Stimulated activated CD4-positive, alpha-beta T cell treated with anti-CD3 and anti-CD28 coated beads, Interleukin-1b, Interleukin-23, amount 100 ng/mL, for 48 hours (primary cell): ENCODE measurements at regions not wholly inside any gene's neighbourhood (a gene's known extent, or its start where the extent isn't known, plus 50 kb on each side); places are given as distances from the start of the nearest gene placed in this dataset.
A peak's percentile ranks its signal among the peaks of the same experiment; 100 is the strongest.
"Not testable (repeated sequence)": the region's sequence is repeated elsewhere in the genome, so short reads cannot be mapped to it uniquely, and the experiment has no call there.

Experiments
- DNase-seq: peaks from one replicate; pipeline ENCODE4 v3.0.0-alpha.2; 2020

- DNase-seq, result no peak
Observed at GRCh38 chr6:27575594-27576361, 102.9 kb upstream of the ZNF184 start.

GRCh38 chr6:27568226-27568897, 95.5 kb upstream of the ZNF184 start:
- DNase-seq, result no peak

GRCh38 chr6:27565839-27566779, 93.2 kb upstream of the ZNF184 start:
- no peak for DNase-seq

- DNase-seq, result no peak
Observed at GRCh38 chr6:27562027-27562410, 89.1 kb upstream of the ZNF184 start.

GRCh38 chr6:27558028-27558724, 85.3 kb upstream of the ZNF184 start:
- DNase-seq, result no peak

GRCh38 chr6:27556406-27556805, 83.5 kb upstream of the ZNF184 start:
- DNase-seq, result no peak

- DNase-seq, result peak; percentile 73
Observed at GRCh38 chr6:27553123-27553904, 80.4 kb upstream of the ZNF184 start.

GRCh38 chr6:27551607-27552006, 78.7 kb upstream of the ZNF184 start:
- DNase-seq, result no peak

GRCh38 chr6:27550692-27551091, 77.8 kb upstream of the ZNF184 start:
- DNase-seq, result no peak

- not testable (repeated sequence) for DNase-seq
Observed at GRCh38 chr6:27549241-27549598, 76.3 kb upstream of the ZNF184 start.

- peak; percentile 58 for DNase-seq
Observed at GRCh38 chr6:27547157-27548075, 74.5 kb upstream of the ZNF184 start.

GRCh38 chr6:27546522-27546921, 73.6 kb upstream of the ZNF184 start:
- no peak for DNase-seq

GRCh38 chr6:27545271-27546046, 72.6 kb upstream of the ZNF184 start:
- DNase-seq, result peak; percentile 76

- no peak for DNase-seq
Observed at GRCh38 chr6:27544612-27545260, 71.8 kb upstream of the ZNF184 start.

GRCh38 chr6:27544135-27544534, 71.2 kb upstream of the ZNF184 start:
- DNase-seq, result not testable (repeated sequence)

GRCh38 chr6:27542485-27542884, 69.6 kb upstream of the ZNF184 start:
- no peak for DNase-seq

GRCh38 chr6:27541933-27542297, 69.0 kb upstream of the ZNF184 start:
- DNase-seq, result no peak

GRCh38 chr6:27541212-27541932, 68.5 kb upstream of the ZNF184 start:
- DNase-seq, result peak; percentile 51

GRCh38 chr6:27539551-27539950, 66.6 kb upstream of the ZNF184 start:
- DNase-seq, result no peak
